RWPE2 (cell line): ENCODE measurements at regions not wholly inside any gene's neighbourhood (a gene's known extent, or its start where the extent isn't known, plus 50 kb on each side); places are given as distances from the start of the nearest gene placed in this dataset.
"Not testable (repeated sequence)": the region's sequence is repeated elsewhere in the genome, so short reads cannot be mapped to it uniquely, and the experiment has no call there.

Source experiments
- ATAC-seq: fragments of 200-7000 bp; cut with Tn5 transposase; 3 replicates; pipeline ENCODE4 v1.9.1; 2021; ENCODE audit warnings: low read depth
- DNase-seq: peaks from one replicate; pipeline ENCODE4 v3.0.0-alpha.2; 2020; ENCODE audit warnings: low spot score
- H3K27ac ChIP-seq: fragments of 450-650 bp; 2 replicates; pipeline ENCODE4 v1.5.1; 2017; ENCODE audit warnings: mild to moderate bottlenecking; ENCODE audit not compliant: poor library complexity, severe bottlenecking
- H3K27me3 ChIP-seq: fragments of 250-450 bp; sonication (Bioruptor Pico); 2 replicates; pipeline ENCODE4 v1.5.1; 2021; ENCODE audit warnings: mild to moderate bottlenecking, moderate library complexity; ENCODE audit not compliant: insufficient read depth, poor library complexity, severe bottlenecking
- H3K36me3 ChIP-seq: fragments of 250-450 bp; sonication (Bioruptor Pico); 2 replicates; pipeline ENCODE4 v1.5.1; 2020; ENCODE audit warnings: low read depth, mild to moderate bottlenecking, moderate library complexity
- H3K4me1 ChIP-seq: fragments of 250-450 bp; sonication (Bioruptor Pico); 2 replicates; pipeline ENCODE4 v1.5.1; 2021; ENCODE audit warnings: mild to moderate bottlenecking, moderate library complexity; ENCODE audit not compliant: insufficient read depth, poor library complexity, severe bottlenecking
- H3K4me3 ChIP-seq: fragments of 250-450 bp; sonication (Bioruptor Pico); 2 replicates; pipeline ENCODE4 v1.5.1; 2021; ENCODE audit warnings: mild to moderate bottlenecking, moderate library complexity; ENCODE audit not compliant: severe bottlenecking
- H3K9me3 ChIP-seq: fragments of 250-450 bp; sonication (Bioruptor Pico); 2 replicates; pipeline ENCODE4 v1.5.1; 2021; ENCODE audit warnings: mild to moderate bottlenecking, moderate library complexity; ENCODE audit not compliant: severe bottlenecking
- CTCF ChIP-seq: fragments of 450-650 bp; IDR thresholded peaks from one replicate; pipeline ENCODE4 v1.5.1; 2017; ENCODE audit warnings: mild to moderate bottlenecking, moderate library complexity; ENCODE audit not compliant: poor library complexity, severe bottlenecking

- Histone ChIP-seq H3K36me3 (no peaks in the 10 kb centered on the region), H3K27ac (no peak overlapping the region), H3K9me3 (no peaks in the 10 kb centered on the region), H3K4me3 (no peak overlapping the region), H3K27me3 (no peaks in the 10 kb centered on the region), H3K4me1 (no peaks in the 10 kb centered on the region)
- TF ChIP-seq CTCF: no peak
- DNase-seq (no peak), ATAC-seq (no peak)
These were observed 99.1 kb downstream of the ZNF622 start for GRCh38 chr5:16366491-16366890.

DNA sequence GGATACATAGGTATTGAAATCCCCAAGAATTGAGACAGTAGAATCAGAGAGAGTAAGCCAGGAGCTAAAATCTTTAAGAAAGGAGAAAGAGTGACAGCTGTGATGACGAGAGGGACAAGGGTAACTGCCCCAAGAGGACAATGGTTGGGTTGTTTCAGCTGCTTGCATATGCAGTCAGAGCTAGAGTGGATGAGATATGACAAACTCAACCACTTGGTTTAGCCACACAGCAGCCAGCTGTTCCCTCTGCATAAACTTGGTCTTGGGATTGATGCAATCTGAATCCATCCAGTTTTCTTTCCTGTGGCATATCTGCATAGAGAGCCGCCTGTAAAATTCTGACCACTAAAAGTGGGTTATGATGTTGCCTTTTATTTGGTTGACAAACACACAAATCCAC lies 100.7 kb downstream of the ZNF622 start:
- Histone ChIP-seq H3K36me3 (no peaks in the 10 kb centered on the region), H3K27ac (no peak overlapping the region), H3K4me3 (no peak overlapping the region), H3K4me1 (no peaks in the 10 kb centered on the region), H3K9me3 (no peaks in the 10 kb centered on the region), H3K27me3 (no peaks in the 10 kb centered on the region)
- no peak for TF ChIP-seq CTCF
- no peak for ATAC-seq
- no peak for DNase-seq

GRCh38 chr5:16353439-16353838 lies 112.2 kb downstream of the ZNF622 start:
- not testable (repeated sequence) for H3K36me3 ChIP-seq, H3K27ac ChIP-seq, H3K9me3 ChIP-seq, DNase-seq, H3K27me3 ChIP-seq, ATAC-seq, H3K4me3 ChIP-seq, H3K4me1 ChIP-seq

GRCh38 chr5:16350816-16351215 lies 114.8 kb downstream of the ZNF622 start:
- ATAC-seq (no peak), DNase-seq (no peak)
- no peaks in the 10 kb centered on the region for H3K36me3 ChIP-seq
- H3K4me1 ChIP-seq: no peaks in the 10 kb centered on the region
- peaks cover 5% of the 10 kb centered on the region for H3K27me3 ChIP-seq
- H3K27ac ChIP-seq: no peak overlapping the region
- H3K4me3 ChIP-seq: no peak overlapping the region
- no peak for TF ChIP-seq CTCF
- no peaks in the 10 kb centered on the region for H3K9me3 ChIP-seq

DNA sequence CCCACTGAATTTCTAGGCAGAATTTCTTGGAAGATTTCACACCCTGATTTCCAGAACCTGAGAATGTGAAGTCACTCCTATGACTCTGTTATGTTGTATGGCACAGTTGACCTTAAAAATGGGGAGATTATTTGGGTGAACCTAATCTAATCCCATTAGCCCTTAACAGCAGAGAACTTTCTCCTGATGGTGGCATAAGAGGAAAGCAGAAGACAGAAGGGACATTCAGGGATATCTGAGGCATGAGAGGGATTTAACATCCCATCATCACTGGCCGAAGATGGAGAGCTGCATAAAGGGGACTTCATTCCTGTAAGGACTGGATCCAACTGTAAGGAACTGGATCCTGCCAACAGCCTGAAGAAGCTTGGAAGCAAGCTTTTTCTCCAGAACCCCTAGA lies 119.2 kb downstream of the ZNF622 start:
- ATAC-seq (no peak), DNase-seq (no peak)
- H3K27me3 ChIP-seq: peaks cover 5% of the 10 kb centered on the region
- H3K4me1 ChIP-seq: no peaks in the 10 kb centered on the region
- TF ChIP-seq CTCF: no peak
- H3K4me3 ChIP-seq: no peak overlapping the region
- H3K36me3 ChIP-seq: no peaks in the 10 kb centered on the region
- no peaks in the 10 kb centered on the region for H3K9me3 ChIP-seq
- H3K27ac ChIP-seq: no peak overlapping the region

DNA sequence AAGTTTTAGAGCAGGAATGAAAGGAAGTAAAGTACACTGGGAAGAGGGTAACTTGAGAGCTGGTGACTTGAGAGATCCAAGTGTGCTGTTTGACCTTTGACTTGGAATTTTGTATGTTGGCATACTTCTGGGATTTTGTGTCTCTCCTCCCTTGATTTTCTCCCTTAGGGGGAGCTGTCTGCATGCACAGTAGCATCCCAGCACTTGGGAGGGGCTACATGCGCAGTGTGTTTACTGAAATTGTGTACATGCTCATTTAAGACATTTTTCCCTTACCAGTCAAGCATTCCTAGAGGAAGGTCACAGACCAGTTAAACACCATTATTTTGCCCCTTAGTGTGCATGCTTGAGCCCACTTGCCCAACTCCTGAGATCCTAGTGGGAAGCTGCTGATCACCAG lies 120.1 kb downstream of the ZNF622 start:
- DNase-seq (no peak), ATAC-seq (no peak)
- Histone ChIP-seq H3K4me1 (no peaks in the 10 kb centered on the region), H3K27me3 (peaks cover 5% of the 10 kb centered on the region), H3K27ac (no peak overlapping the region), H3K4me3 (no peak overlapping the region), H3K9me3 (no peaks in the 10 kb centered on the region), H3K36me3 (no peaks in the 10 kb centered on the region)
- TF ChIP-seq CTCF: peak; percentile 18
